SKM-1 treated with dmso at 0.1 percent for 144 hours (cell line): ENCODE measurements at regions not wholly inside any gene's neighbourhood (a gene's known extent, or its start where the extent isn't known, plus 50 kb on each side); places are given as distances from the start of the nearest gene placed in this dataset.
A peak's percentile ranks its signal among the peaks of the same experiment; 100 is the strongest.

Experiments used
- DNase-seq: peaks from one replicate; lab custom pipeline; 2025; ENCODE audit not compliant: unreplicated experiment; lab: John Stamatoyannopoulos, UW

- no peak for DNase-seq
Observed at GRCh38 chr9:79357194-79357593, 214.6 kb upstream of the TLE4 start.

GRCh38 chr9:79357616-79358015, 214.1 kb upstream of the TLE4 start:
- peak; percentile 13 for DNase-seq

GRCh38 chr9:79360387-79361347, 211.1 kb upstream of the TLE4 start:
- no peak for DNase-seq

- DNase-seq, result no peak
Observed at GRCh38 chr9:79362100-79363081, 209.4 kb upstream of the TLE4 start.

- no peak for DNase-seq
Observed at GRCh38 chr9:79369676-79370075, 202.1 kb upstream of the TLE4 start.

GRCh38 chr9:79371301-79371700, 200.5 kb upstream of the TLE4 start:
- no peak for DNase-seq

- DNase-seq, result no peak
Observed at GRCh38 chr9:79371948-79372555, 199.7 kb upstream of the TLE4 start.

- DNase-seq, result no peak
Observed at GRCh38 chr9:79377339-79377855, 194.4 kb upstream of the TLE4 start.

- no peak for DNase-seq
Observed at GRCh38 chr9:79378107-79378506, 193.7 kb upstream of the TLE4 start.

GRCh38 chr9:79382044-79382443, 189.7 kb upstream of the TLE4 start:
- no peak for DNase-seq

- no peak for DNase-seq
Observed at GRCh38 chr9:79382458-79382857, 189.3 kb upstream of the TLE4 start.

GRCh38 chr9:79383096-79383495, 188.7 kb upstream of the TLE4 start:
- DNase-seq, result no peak

- DNase-seq, result no peak
Observed at GRCh38 chr9:79384091-79384490, 187.7 kb upstream of the TLE4 start.

- no peak for DNase-seq
Observed at GRCh38 chr9:79384501-79384900, 187.3 kb upstream of the TLE4 start.

- no peak for DNase-seq
Observed at GRCh38 chr9:79387101-79387835, 184.5 kb upstream of the TLE4 start.

- DNase-seq, result no peak
Observed at GRCh38 chr9:79390077-79390698, 181.6 kb upstream of the TLE4 start.

- no peak for DNase-seq
Observed at GRCh38 chr9:79390781-79391770, 180.7 kb upstream of the TLE4 start.

- no peak for DNase-seq
Observed at GRCh38 chr9:79395228-79395627, 176.5 kb upstream of the TLE4 start.

- DNase-seq, result no peak
Observed at GRCh38 chr9:79395755-79396154, 176.0 kb upstream of the TLE4 start.
